GM04504 (cell line): ENCODE measurements at regions not wholly inside any gene's neighbourhood (a gene's known extent, or its start where the extent isn't known, plus 50 kb on each side); places are given as distances from the start of the nearest gene placed in this dataset.
"Not testable (repeated sequence)": the region's sequence is repeated elsewhere in the genome, so short reads cannot be mapped to it uniquely, and the experiment has no call there.

Experiments
- DNase-seq: peaks from one replicate; pipeline ENCODE4 v3.0.0-alpha.2; 2012; ENCODE audit warnings: low read depth

DNA sequence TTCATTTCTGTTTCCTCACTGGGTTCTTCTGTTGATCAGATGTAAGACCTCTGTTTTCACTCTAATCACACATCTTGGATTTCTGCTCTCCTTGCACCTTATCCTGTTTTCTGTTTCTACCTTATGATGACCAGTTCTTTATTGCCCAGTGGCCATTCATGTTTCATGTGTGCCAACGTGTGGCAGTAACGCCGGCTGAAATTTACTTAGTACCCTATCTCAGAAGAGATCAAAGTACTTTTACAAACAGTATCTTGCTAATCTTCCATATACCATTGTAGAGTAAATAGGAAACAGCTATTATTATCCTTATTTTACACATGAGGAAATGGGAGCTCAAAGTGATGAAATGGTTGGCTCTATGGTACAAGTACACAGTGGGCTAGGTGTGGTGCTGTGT, 74.0 kb downstream of the GATA3 start:
- no peak for DNase-seq

DNA sequence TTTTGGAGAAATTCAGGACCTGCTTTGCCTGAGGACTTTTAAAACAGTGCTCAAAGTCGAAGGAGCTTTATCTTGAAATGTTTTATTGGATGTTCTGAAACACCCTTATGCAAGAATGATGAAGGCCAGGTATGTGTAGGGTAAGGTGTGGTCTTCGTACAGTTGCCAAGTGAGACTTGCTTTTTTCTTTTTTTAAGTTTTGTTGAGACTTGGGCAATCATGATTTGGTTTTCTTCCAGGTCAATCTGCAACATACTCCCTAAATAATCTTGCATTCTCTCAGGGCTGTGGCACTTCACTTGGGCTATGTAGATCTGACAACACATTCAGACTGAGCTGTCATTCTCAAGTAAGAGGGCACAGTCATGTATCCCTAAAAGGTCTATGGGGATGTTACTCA, 75.0 kb downstream of the GATA3 start:
- DNase-seq = no peak

DNA sequence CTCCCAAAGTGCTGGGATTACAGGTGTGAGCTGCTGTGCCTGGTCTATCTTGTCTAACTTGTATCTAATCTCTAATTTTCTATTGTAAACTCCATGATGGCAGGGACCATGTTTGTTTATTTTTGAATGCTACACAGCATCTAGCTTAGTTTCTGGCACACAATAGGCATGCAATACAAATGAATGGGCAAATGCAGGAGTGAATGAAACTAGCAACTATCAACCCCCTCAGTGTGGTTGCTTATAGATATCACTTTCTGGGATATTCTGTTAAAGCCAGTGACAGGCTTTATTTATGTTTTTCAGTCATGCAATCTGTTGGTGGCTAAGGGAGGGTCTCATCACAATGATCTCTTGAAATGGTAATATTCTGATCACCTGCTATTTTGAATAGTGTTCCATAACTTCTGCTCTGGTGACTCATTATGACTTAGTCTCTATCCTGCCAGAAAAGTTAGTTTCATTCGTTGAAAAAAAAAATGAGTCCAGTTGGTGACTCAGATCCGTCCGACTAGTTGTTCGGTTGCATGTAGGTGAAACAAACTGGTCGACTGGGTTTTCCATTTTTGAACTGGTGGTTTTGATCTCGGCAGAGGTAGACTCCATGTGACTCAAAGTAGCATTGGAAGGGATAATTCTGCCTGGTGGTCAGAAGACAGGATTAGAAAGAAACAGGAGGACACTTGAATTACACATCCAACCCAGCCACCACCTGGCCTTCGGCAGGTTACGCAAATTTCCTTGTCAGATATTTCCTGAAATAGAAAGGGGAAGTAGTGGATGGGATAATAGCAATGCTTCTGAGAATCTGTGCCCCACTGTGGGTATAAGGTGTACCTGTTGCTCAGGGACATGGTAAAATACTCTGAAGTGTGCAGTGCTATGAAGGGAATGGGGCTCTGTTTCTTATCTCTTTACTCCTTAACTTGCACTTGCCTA, 76.8 kb downstream of the GATA3 start:
- DNase-seq = no peak

DNA sequence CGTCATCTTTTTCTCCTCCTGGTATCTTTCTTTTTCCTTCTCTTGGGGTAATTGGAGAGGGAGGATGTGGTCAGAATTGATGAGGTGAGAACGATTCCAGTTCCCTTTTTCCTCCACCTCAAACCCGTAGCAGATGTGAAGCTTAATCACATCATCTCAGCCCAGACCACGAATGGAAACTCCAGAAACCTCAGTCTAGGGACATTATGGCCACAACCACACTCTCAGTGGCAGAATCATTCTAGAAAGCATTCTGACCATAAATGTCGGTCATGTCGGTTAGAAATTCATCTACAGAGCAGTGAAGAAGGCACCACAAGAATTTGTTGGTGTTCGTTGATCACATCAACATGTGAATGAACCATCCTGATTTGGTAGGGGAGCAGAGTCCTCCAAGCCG, 78.7 kb downstream of the GATA3 start:
- no peak for DNase-seq

DNA sequence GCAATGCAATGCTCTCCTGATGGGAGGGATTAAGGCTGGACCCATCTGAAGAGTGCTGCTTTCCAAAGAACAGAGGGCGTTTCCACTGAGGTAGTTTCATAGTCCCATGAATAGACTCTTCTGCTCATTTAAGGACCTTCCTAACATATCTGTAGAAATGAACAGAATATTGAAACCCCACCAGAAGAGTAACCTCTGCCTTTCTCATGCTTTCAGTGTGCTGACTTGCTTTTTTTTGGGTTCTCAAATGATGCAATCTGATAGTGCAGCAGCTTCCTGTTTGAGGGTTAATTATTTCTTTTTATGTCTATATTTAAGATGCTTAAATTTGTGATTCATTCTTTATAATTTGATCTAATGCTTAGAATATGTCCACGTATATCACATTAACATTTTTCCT, 82.2 kb downstream of the GATA3 start:
- DNase-seq = no peak

DNA sequence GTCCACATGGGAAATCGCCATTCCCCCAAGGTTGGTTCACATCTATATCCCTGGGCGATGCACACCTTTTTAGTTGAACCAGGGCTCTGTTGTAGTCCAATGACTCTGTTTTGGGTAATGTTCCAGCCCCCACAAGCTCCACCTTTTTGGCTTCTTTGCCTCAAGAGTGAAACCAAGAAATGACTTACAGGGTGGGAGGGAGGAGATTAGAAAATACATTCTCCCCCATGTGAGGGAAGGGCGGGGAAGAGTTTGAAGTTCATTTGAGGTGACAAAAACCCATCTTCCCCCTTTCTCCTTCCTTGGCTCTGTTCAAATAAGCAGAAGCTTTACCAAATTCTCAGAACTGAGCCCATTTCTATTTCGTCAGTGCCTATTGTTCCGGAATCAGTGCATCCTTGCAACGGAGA, 82.8 kb downstream of the GATA3 start:
- DNase-seq = no peak

DNA sequence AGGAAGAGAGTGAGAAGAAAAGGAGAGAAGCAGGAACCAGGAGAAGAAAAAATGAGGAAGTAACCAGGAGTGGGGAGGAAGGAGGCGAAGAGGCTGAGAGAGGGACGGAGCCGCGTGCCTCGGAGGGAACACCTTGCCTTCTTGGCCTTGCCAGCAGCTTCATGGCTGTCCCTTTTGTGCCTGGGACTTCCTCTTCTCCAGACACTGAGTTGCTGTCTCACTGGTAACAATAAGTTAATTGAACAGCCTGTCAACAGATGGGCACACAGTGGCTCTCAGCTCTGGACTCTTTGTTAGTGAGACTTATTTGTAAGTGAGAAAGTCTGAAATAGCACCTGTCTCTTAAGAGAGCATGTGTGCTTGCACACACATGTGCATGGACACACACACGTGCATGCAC, 83.2 kb downstream of the GATA3 start:
- DNase-seq = no peak

DNA sequence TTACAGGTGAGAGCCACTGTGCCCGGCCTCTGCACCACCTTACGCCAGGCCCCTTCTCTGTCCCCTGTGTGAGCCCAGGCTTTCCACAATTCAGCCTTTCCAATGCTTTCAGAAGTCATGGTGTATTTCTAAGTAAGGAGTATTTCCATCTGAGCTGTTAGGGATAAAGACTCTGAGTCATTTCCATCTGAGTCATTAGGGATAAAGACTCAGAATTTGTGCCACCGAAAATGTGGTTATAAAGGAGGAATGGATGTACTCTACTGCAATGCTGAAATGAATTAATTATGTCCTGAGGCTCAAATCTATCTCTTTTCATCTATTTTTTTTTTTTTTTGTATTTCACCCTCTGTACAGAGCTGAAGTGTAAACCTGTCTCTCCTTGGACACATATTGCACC, 84.0 kb downstream of the GATA3 start:
- DNase-seq = no peak

GRCh38 chr10:8144496-8144895, 90.0 kb downstream of the GATA3 start:
- no peak for DNase-seq

DNA sequence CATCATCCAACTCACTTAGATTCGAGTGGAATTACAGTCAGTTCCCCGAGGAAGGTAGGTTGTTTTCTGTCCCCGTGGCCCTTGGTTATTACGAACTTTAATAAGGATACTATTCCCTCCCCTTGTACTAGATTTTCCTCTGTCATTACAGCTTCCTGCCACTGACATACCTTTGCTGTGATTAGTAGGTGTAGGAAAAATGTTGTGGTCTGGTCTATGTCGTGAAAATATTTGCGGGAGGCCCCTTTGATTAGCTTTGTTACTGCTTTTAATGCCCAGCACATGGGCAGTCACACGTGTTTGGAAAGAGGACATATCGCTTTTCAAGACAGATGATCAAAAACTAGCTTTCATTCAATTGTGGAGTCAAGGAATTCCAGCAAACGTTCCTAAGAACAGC, 92.2 kb downstream of the GATA3 start:
- no peak for DNase-seq

- DNase-seq = no peak
Observed at GRCh38 chr10:8149991-8150390, 95.5 kb downstream of the GATA3 start.

DNA sequence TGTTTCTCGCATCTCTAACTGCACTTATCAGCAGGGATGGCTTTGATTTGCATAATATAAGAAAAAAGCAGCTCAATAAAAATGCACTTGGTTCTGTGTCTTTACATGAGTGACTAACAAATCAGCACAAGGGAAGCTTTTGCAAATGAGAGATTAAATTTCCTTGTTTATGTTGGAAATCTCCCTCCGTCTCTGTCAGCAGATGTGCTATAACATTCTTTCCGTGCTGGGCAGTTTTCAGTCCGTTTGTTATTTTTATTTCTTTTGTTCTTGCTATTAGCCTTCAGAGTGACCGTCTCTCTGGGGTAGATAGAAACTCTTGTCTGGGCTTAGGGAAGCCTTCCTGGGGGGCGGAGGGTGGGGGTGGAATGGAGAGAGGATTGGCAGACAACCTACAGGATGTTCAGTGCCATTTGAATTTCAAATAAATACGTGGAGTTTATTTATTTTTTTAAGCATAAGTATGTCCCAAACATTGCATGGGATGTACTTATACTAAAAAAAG, 96.0 kb downstream of the GATA3 start:
- DNase-seq = no peak

- DNase-seq = no peak
Observed at GRCh38 chr10:8151086-8151485, 96.6 kb downstream of the GATA3 start.

- no peak for DNase-seq
Observed at GRCh38 chr10:8156918-8157317, 102.4 kb downstream of the GATA3 start.

GRCh38 chr10:8158193-8159071, 103.9 kb downstream of the GATA3 start:
- DNase-seq = no peak

GRCh38 chr10:8159341-8160165, 105.1 kb downstream of the GATA3 start:
- no peak for DNase-seq

GRCh38 chr10:8163824-8164223, 109.3 kb downstream of the GATA3 start:
- no peak for DNase-seq

DNA sequence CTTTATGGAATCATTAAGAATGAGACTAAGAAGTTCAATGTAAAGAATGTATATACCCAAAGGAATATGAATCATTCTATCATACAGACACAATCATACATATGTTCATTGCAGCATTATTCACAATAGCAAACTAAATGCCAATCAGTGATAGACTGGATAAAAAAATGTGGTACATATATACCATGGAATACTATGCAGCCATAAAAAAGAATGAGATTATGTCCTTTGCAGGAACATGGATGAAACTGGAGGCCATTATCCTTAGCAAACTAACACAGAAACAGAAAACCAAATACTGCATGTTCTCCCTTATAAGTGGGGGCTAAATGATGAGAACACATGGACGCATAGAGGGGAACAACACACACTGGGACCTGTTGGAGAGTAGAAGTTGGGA, 110.2 kb downstream of the GATA3 start:
- not testable (repeated sequence) for DNase-seq

DNA sequence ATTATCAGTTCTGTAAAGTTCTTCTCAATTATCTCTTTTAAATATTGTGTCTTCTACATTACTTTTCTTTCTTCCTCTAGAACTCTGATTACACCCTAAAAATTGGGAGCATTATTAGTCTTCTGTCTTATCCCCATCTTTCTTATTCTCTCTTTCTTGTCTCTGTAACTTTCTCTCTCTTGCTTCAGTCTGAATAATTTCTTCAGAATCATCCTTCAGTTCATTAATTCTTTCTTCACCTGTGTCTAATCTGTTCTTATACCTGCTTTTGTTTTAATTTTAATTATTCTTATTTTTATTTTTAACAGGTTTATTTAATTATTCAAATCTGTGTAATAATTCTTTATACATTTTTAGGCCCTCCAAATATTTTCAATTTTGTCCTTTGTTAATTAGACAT, 114.3 kb downstream of the GATA3 start:
- no peak for DNase-seq

- DNase-seq = no peak
Observed at GRCh38 chr10:8171008-8171407, 116.5 kb downstream of the GATA3 start.

GRCh38 chr10:8172604-8173003, 118.1 kb downstream of the GATA3 start:
- DNase-seq = no peak
